Mesendoderm (in vitro differentiated cells): ENCODE measurements at regions not wholly inside any gene's neighbourhood (a gene's known extent, or its start where the extent isn't known, plus 50 kb on each side); places are given as distances from the start of the nearest gene placed in this dataset.
"Not testable (repeated sequence)": the region's sequence is repeated elsewhere in the genome, so short reads cannot be mapped to it uniquely, and the experiment has no call there.

Experiments used
- DNase-seq: peaks from one replicate; pipeline ENCODE4 v3.0.0; 2013
- H2AK5ac ChIP-seq: 2 replicates; pipeline ENCODE4 v1.6.1; 2013; ENCODE audit warnings: low read length, inconsistent platforms
- H2BK120ac ChIP-seq: 2 replicates; pipeline ENCODE4 v1.6.1; 2013; ENCODE audit warnings: low read depth, mild to moderate bottlenecking, low read length, moderate library complexity, mixed read lengths
- H2BK15ac ChIP-seq: replicated peaks from 2 replicates; pipeline ENCODE4 v1.6.1; 2013; ENCODE audit warnings: low read depth, mild to moderate bottlenecking, moderate library complexity
- H2BK5ac ChIP-seq: 2 replicates; pipeline ENCODE4 v1.6.1; 2013; ENCODE audit warnings: low read length, inconsistent platforms
- H3K18ac ChIP-seq: 2 replicates; pipeline ENCODE4 v1.6.1; 2013; ENCODE audit warnings: mild to moderate bottlenecking, low read length, mixed read lengths
- H3K23ac ChIP-seq: one replicate; pipeline ENCODE4 v1.6.1; 2013; ENCODE audit warnings: low read length
- H3K27ac ChIP-seq: 2 replicates; pipeline ENCODE4 v1.5.1; 2013; ENCODE audit warnings: low read depth, mild to moderate bottlenecking, inconsistent platforms, low read length, moderate library complexity
- H3K27me3 ChIP-seq: 2 replicates; pipeline ENCODE4 v1.6.1; 2013; ENCODE audit warnings: low read length, control low read depth, mild to moderate bottlenecking, inconsistent platforms; ENCODE audit not compliant: insufficient read depth, poor library complexity
- H3K36me3 ChIP-seq: 2 replicates; pipeline ENCODE4 v1.6.1; 2013; ENCODE audit warnings: low read length, inconsistent platforms; ENCODE audit not compliant: control insufficient read depth, insufficient read depth
- H3K4ac ChIP-seq: one replicate; pipeline ENCODE4 v1.6.1; 2013; ENCODE audit warnings: low read depth, mild to moderate bottlenecking, low read length, moderate library complexity
- H3K4me1 ChIP-seq: 2 replicates; pipeline ENCODE4 v1.6.1; 2013; ENCODE audit warnings: low read depth, low read length, inconsistent platforms; ENCODE audit not compliant: control insufficient read depth
- H3K4me2 ChIP-seq: 2 replicates; pipeline ENCODE4 v1.6.1; 2013; ENCODE audit warnings: low read length
- H3K4me3 ChIP-seq: 2 replicates; pipeline ENCODE4 v1.5.1; 2013; ENCODE audit warnings: mild to moderate bottlenecking, low read length
- H3K56ac ChIP-seq: one replicate; pipeline ENCODE4 v1.6.1; 2013; ENCODE audit warnings: low read length
- H3K79me1 ChIP-seq: 2 replicates; pipeline ENCODE4 v1.6.1; 2013; ENCODE audit warnings: low read length, inconsistent platforms
- H3K79me2 ChIP-seq: 2 replicates; pipeline ENCODE4 v1.6.1; 2013; ENCODE audit warnings: mild to moderate bottlenecking, low read length; ENCODE audit not compliant: control insufficient read depth, insufficient read depth
- H3K9ac ChIP-seq: 2 replicates; pipeline ENCODE4 v1.6.1; 2013; ENCODE audit warnings: low read length, inconsistent platforms
- H4K5ac ChIP-seq: one replicate; pipeline ENCODE4 v1.6.1; 2013; ENCODE audit warnings: low read length
- H4K8ac ChIP-seq: one replicate; pipeline ENCODE4 v1.6.1; 2013; ENCODE audit warnings: low read depth, mild to moderate bottlenecking, control low read depth, low read length, moderate library complexity
- WGBS: extraction: QIAGEN DNeasy Blood & Tissue Kit; methylation state at CpG from one replicate; pipeline ENCODE4 v1.1.7; 2013; ENCODE audit warnings: low lambda C conversion rate, missing lambda C conversion rate; ENCODE audit not compliant: insufficient coverage; ENCODE audit errors: extremely low coverage; 5-methylcytosine and 5-hydroxymethylcytosine counted together

DNA sequence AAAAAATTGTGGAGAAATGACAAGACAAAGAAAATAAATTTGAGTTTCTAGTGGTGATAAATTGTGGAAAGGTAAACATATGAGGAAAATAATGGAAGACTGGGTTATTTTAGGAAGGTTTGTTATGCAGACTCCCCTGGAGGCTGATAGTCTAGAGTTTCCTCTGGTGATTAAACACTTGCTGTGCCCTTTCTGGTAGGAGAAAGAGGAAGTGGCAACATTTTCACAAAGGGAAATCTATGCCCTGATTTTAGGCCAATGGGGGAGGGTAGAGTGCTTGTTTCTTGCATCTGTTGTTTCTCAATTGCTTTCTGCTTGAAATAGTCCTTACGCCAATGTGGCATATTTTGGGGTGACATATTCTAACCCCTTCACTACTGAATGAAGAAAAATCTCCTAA, 129.1 kb upstream of the DOK5 start:
- H3K56ac ChIP-seq = no peak overlapping the region
- H2AK5ac ChIP-seq = no peak overlapping the region
- no peak overlapping the region for H4K8ac ChIP-seq
- H3K79me2 ChIP-seq = no peaks in the 10 kb centered on the region
- no peak overlapping the region for H3K18ac ChIP-seq
- no peaks in the 10 kb centered on the region for H3K27me3 ChIP-seq
- no peaks in the 10 kb centered on the region for H3K4me1 ChIP-seq
- WGBS = no CpG with 5 or more reads among the region's 1 CpG
- no peak overlapping the region for H3K23ac ChIP-seq
- H2BK5ac ChIP-seq = no peak overlapping the region
- no peaks in the 10 kb centered on the region for H3K36me3 ChIP-seq
- DNase-seq = no peak
- H2BK120ac ChIP-seq = no peak overlapping the region
- no peak overlapping the region for H3K27ac ChIP-seq
- no peak overlapping the region for H3K4ac ChIP-seq
- no peak overlapping the region for H3K4me3 ChIP-seq
- H3K4me2 ChIP-seq = no peak overlapping the region
- H3K79me1 ChIP-seq = no peaks in the 10 kb centered on the region
- no peak overlapping the region for H4K5ac ChIP-seq
- no peak overlapping the region for H2BK15ac ChIP-seq
- no peak overlapping the region for H3K9ac ChIP-seq

DNA sequence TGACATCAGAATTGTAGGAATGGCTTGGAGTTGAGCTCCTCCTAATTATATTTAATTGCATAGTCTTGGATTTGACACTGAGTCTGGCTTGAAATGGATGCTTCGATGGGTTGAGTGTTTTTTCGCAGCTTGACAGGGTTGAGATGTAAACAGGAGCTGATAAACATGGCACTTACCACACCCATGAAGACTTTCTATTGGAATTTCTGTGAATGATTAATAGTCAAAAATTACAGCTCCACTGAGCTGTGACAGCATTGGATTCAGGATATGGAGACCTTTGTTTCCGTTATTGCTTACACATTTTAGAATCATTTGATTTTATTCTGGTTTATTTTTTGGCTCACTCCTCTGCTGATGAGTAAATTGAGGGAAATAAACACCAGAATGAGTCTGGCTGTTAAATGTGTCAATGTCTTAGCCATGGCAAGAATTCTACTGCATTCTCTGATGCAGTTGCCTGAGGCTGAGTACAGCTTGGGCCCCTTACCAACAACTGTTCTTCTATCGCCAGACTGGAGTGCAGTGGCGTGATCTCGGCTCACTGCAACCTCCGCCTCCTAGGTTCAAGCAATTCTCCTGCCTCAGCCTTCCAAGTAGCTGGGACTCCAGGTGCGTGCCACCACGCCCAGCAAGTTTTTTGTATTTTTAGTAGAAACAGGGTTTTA, 128.1 kb upstream of the DOK5 start:
- H2BK15ac ChIP-seq = no peak overlapping the region
- H3K4me3 ChIP-seq = no peak overlapping the region
- no peak overlapping the region for H4K5ac ChIP-seq
- no peak overlapping the region for H3K4ac ChIP-seq
- H3K27me3 ChIP-seq = no peaks in the 10 kb centered on the region
- no peaks in the 10 kb centered on the region for H3K79me2 ChIP-seq
- H3K23ac ChIP-seq = no peak overlapping the region
- H3K9ac ChIP-seq = no peak overlapping the region
- no peak overlapping the region for H2BK5ac ChIP-seq
- no peaks in the 10 kb centered on the region for H3K36me3 ChIP-seq
- H4K8ac ChIP-seq = no peak overlapping the region
- H3K27ac ChIP-seq = no peak overlapping the region
- H3K79me1 ChIP-seq = no peaks in the 10 kb centered on the region
- no peak overlapping the region for H2BK120ac ChIP-seq
- no peak overlapping the region for H3K56ac ChIP-seq
- H2AK5ac ChIP-seq = no peak overlapping the region
- WGBS = no CpG with 5 or more reads among the region's 9 CpGs
- H3K4me1 ChIP-seq = no peaks in the 10 kb centered on the region
- H3K18ac ChIP-seq = no peak overlapping the region
- no peak for DNase-seq
- H3K4me2 ChIP-seq = no peak overlapping the region

DNA sequence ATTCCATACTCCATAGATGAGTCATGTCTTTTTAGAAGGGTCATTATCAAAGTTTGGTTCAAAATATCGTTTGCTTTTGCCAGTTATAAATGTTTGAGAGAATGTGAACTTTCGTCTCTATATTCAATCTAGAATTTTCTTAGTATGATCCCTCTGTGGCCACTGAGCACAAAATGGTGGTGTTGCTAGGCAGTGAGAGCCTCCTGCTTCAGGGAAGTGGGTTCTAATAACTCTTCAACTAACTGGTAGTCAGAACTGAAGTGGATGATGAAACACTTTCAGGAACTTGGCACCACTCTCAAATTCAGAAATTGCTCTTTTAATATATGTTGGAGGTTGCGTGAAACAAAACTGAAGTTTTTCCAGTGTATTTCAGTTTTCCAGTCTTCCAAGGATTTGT, 125.0 kb upstream of the DOK5 start:
- no peak overlapping the region for H3K4me2 ChIP-seq
- H2AK5ac ChIP-seq = no peak overlapping the region
- no peaks in the 10 kb centered on the region for H3K79me2 ChIP-seq
- WGBS = no CpG with 5 or more reads among the region's 3 CpGs
- no peak overlapping the region for H3K9ac ChIP-seq
- H2BK120ac ChIP-seq = no peak overlapping the region
- H2BK5ac ChIP-seq = no peak overlapping the region
- H2BK15ac ChIP-seq = no peak overlapping the region
- H3K4ac ChIP-seq = no peak overlapping the region
- H3K23ac ChIP-seq = no peak overlapping the region
- no peaks in the 10 kb centered on the region for H3K79me1 ChIP-seq
- H3K27ac ChIP-seq = no peak overlapping the region
- no peaks in the 10 kb centered on the region for H3K27me3 ChIP-seq
- no peaks in the 10 kb centered on the region for H3K36me3 ChIP-seq
- no peak overlapping the region for H4K8ac ChIP-seq
- H3K4me1 ChIP-seq = no peaks in the 10 kb centered on the region
- no peak overlapping the region for H4K5ac ChIP-seq
- DNase-seq = no peak
- H3K4me3 ChIP-seq = no peak overlapping the region
- no peak overlapping the region for H3K18ac ChIP-seq
- no peak overlapping the region for H3K56ac ChIP-seq

DNA sequence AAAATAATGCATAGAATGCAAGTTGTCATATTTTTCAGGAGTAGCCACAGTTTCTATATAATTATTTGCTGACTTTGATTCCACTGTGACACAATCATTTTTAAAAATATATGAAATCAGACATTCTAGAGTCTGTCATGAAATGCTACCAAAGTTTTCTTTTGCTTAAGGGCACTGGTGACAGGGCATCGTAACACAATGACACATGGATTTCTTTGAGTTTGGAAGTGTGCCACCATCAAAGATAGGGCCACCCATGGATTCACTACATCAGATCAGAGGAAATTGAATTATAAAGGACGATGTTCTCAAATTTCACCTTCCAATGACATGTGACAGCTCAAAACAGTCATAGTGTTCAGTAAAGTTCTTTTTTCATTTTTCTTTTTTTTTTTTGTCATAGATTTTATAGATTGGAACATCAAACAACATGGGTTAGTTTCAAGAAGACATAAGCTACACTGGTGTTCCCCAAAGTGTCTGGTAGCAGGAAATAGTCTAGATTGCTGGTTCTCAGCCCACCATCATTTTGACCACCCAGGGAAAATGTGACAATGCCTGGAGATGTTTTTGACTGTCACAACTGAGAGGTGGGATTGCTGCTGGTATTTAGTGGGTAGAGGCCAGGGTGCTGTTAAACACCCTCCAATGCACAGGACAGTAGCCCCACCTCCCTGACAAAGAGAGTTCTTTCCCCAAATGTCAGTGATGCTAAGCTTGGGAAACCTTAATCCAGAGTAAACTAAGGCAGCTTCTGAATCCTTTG, 123.8 kb upstream of the DOK5 start:
- Histone ChIP-seq H3K79me1 (no peaks in the 10 kb centered on the region), H3K9ac (no peak overlapping the region), H3K27ac (no peak overlapping the region), H2BK15ac (no peak overlapping the region), H3K4me1 (no peaks in the 10 kb centered on the region), H2BK5ac (no peak overlapping the region), H3K56ac (no peak overlapping the region), H3K4ac (no peak overlapping the region), H4K5ac (no peak overlapping the region), H3K4me3 (no peak overlapping the region), H2AK5ac (no peak overlapping the region), H3K36me3 (no peaks in the 10 kb centered on the region), H4K8ac (no peak overlapping the region), H2BK120ac (no peak overlapping the region), H3K23ac (no peak overlapping the region), H3K18ac (no peak overlapping the region), H3K27me3 (no peaks in the 10 kb centered on the region), H3K79me2 (no peaks in the 10 kb centered on the region), H3K4me2 (no peak overlapping the region)
- WGBS = no CpG with 5 or more reads among the region's 2 CpGs
- no peak for DNase-seq

DNA sequence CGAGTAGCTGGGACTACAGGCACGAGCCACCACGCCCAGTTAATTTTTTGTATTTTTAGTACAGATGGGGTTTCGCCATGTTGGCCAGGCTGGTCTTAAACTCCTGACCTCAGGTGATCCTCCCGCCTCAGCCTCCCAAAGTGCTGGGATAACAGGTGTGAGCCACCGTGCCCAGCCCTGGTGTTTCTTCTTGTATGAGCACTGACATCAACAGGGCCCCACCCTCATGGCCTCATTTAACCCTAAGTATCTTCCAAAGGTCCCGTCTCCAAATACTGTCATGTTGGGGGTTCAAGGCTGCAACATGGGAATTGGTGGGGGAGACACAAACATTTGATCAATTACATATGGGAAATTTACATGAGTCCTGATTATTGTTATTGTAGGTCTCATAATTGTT, 122.9 kb upstream of the DOK5 start:
- not testable (repeated sequence) for H3K4me2 ChIP-seq, H4K5ac ChIP-seq, H3K79me1 ChIP-seq, H2BK15ac ChIP-seq, H3K4me3 ChIP-seq, H4K8ac ChIP-seq, H3K36me3 ChIP-seq, H3K56ac ChIP-seq, H3K4me1 ChIP-seq, H3K27me3 ChIP-seq, H3K27ac ChIP-seq, DNase-seq, H3K23ac ChIP-seq, H2BK5ac ChIP-seq, H3K79me2 ChIP-seq, H3K4ac ChIP-seq, H3K9ac ChIP-seq, H2AK5ac ChIP-seq, H2BK120ac ChIP-seq, H3K18ac ChIP-seq
- WGBS = no CpG with 5 or more reads among the region's 7 CpGs
